Tibial nerve (tissue), 4 donors: ENCODE measurements at regions not wholly inside any gene's neighbourhood (a gene's known extent, or its start where the extent isn't known, plus 50 kb on each side); places are given as distances from the start of the nearest gene placed in this dataset.

Experiments used
- DNase-seq, 2 donors: peaks; one replicate each; pipeline ENCODE4 v3.0.0-alpha.2; 2019; ENCODE audit warnings: low spot score in 2 of 2
- H3K27ac ChIP-seq, 4 donors: fragments of 200-600 bp; sonication (generic) in 3 of 4; one replicate each; pipeline ENCODE4 v1.5.1; 2017 to 2019; ENCODE audit warnings: mild to moderate bottlenecking in 1 of 4
- H3K27me3 ChIP-seq, 2 donors: fragments of 200-600 bp; sonication (generic) in 1 of 2; one replicate each; pipeline versions ENCODE4 v1.5.1 to v1.6.0; 2017 to 2019
- H3K36me3 ChIP-seq, 3 donors: fragments of 200-600 bp; sonication (generic); one replicate each; pipeline ENCODE4 v1.5.1; 2018 to 2019
- H3K4me1 ChIP-seq, 4 donors: fragments of 200-600 bp; sonication (generic) in 3 of 4; one replicate each; pipeline ENCODE4 v1.5.1; 2017 to 2019
- H3K4me3 ChIP-seq, 4 donors: fragments of 200-600 bp; sonication (generic) in 3 of 4; one replicate each; pipeline ENCODE4 v1.5.1; 2017 to 2019; ENCODE audit warnings: mild to moderate bottlenecking in 1 of 4, moderate library complexity in 1 of 4
- H3K9me3 ChIP-seq, 4 donors: fragments of 200-600 bp; sonication (generic) in 3 of 4; one replicate each; pipeline ENCODE4 v1.5.1; 2017 to 2019
- EP300 ChIP-seq, 2 donors: sonication (generic); formaldehyde crosslinking; IDR thresholded peaks; one replicate each; pipeline ENCODE4 v1.6.1; 2017; ENCODE audit warnings: antibody characterized with exemption in 2 of 2, mild to moderate bottlenecking in 1 of 2
- POLR2A ChIP-seq, 2 donors: fragments of 450-650 bp; IDR thresholded peaks; one replicate each; pipeline ENCODE4 v1.6.1; 2017; ENCODE audit warnings: antibody characterized with exemption in 2 of 2, mild to moderate bottlenecking in 2 of 2, moderate library complexity in 2 of 2
- WGBS, 2 donors: methylation state at CpG; one replicate each; pipeline ENCODE4 v1.1.5; 2018; 5-methylcytosine and 5-hydroxymethylcytosine counted together
- TF ChIP-seq, protein P1 (sequence below), 5 experiments: fragments of 200-600 bp in 3 of 5; fragments of 450-650 bp in 2 of 5; sonication (generic) in 3 of 5; IDR thresholded peaks; one replicate each; pipeline ENCODE4 v1.5.1; 2016 to 2019; ENCODE audit warnings: antibody characterized with exemption in 5 of 5, mild to moderate bottlenecking in 3 of 5, moderate library complexity in 2 of 5

GRCh38 chr9:109914280-109915027 lies 134.5 kb downstream of the PALM2AKAP2 start:
- Histone ChIP-seq H3K27me3 (no peaks in the 10 kb centered on the region), H3K9me3 (no peaks in the 10 kb centered on the region), H3K4me1 (peaks cover 0 to 14% (median 3%) of the 10 kb centered on the region in 4 donors), H3K4me3 (no peak overlapping the region), H3K36me3 (no peaks in the 10 kb centered on the region), H3K27ac (no peak overlapping the region)
- TF ChIP-seq POLR2A (IDR thresholded peaks at IDR 0.05): no peak
- no peak for TF ChIP-seq EP300 (IDR thresholded peaks at IDR 0.05)
- no peak for DNase-seq
- WGBS, 2 donors: 94 to 95% methylated on average over 4 of the region's 4 CpGs

DNA sequence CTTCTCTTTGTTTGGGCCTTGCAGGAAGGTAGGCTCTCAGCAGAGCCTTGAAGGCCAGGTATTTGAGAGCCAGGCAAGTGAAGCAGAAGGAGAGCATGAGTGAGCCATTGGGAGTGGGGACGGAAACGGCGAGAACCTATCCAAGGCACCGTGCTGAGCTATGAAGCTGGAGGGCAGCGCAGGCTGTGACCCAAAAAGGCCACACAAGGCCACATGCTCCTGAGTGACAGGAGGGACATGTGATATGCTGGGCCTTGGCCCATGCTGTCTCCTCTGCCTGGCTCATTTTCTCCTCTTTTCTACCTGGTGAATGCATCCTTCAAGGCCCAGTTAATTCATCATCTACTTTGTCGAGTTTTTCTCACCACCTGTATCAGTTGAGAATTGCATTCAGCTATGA lies 136.3 kb downstream of the PALM2AKAP2 start:
- no peak for TF ChIP-seq EP300 (IDR thresholded peaks at IDR 0.05)
- Histone ChIP-seq H3K36me3 (no peaks in the 10 kb centered on the region), H3K27ac (no peak overlapping the region), H3K27me3 (no peaks in the 10 kb centered on the region), H3K4me1 (peaks cover 0 to 4% (median 0%) of the 10 kb centered on the region in 4 donors), H3K9me3 (no peaks in the 10 kb centered on the region), H3K4me3 (no peak overlapping the region)
- WGBS, 2 donors: 93% methylated on average over 6 of the region's 6 CpGs
- no peak for DNase-seq

GRCh38 chr9:109918339-109919163 lies 138.6 kb downstream of the PALM2AKAP2 start:
- peak overlapping the region in 1 of 4 donors; percentile 48 for H3K27ac ChIP-seq
- no peaks in the 10 kb centered on the region for H3K36me3 ChIP-seq
- H3K9me3 ChIP-seq: no peaks in the 10 kb centered on the region
- no peak for DNase-seq
- 76 to 81% methylated on average over 11 of the region's 11 CpGs for WGBS, 2 donors
- TF ChIP-seq POLR2A (IDR thresholded peaks at IDR 0.05): no peak
- TF ChIP-seq EP300 (IDR thresholded peaks at IDR 0.05): no peak
- TF ChIP-seq, protein P1, sequence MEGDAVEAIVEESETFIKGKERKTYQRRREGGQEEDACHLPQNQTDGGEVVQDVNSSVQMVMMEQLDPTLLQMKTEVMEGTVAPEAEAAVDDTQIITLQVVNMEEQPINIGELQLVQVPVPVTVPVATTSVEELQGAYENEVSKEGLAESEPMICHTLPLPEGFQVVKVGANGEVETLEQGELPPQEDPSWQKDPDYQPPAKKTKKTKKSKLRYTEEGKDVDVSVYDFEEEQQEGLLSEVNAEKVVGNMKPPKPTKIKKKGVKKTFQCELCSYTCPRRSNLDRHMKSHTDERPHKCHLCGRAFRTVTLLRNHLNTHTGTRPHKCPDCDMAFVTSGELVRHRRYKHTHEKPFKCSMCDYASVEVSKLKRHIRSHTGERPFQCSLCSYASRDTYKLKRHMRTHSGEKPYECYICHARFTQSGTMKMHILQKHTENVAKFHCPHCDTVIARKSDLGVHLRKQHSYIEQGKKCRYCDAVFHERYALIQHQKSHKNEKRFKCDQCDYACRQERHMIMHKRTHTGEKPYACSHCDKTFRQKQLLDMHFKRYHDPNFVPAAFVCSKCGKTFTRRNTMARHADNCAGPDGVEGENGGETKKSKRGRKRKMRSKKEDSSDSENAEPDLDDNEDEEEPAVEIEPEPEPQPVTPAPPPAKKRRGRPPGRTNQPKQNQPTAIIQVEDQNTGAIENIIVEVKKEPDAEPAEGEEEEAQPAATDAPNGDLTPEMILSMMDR (IDR thresholded peaks at IDR 0.05): no peak
- no peaks in the 10 kb centered on the region for H3K27me3 ChIP-seq
- H3K4me1 ChIP-seq: no peaks in the 10 kb centered on the region
- H3K4me3 ChIP-seq: no peak overlapping the region

- no peaks in the 10 kb centered on the region for H3K4me1 ChIP-seq
- no peak overlapping the region for H3K4me3 ChIP-seq
- no peaks in the 10 kb centered on the region for H3K9me3 ChIP-seq
- H3K27ac ChIP-seq: no peak overlapping the region
- no peak for DNase-seq
- TF ChIP-seq EP300 (IDR thresholded peaks at IDR 0.05) (no peak), POLR2A (IDR thresholded peaks at IDR 0.05) (no peak)
- TF ChIP-seq, protein P1 (IDR thresholded peaks at IDR 0.05): no peak
- WGBS, 2 donors: 91 to 98% methylated on average over 2 of the region's 2 CpGs
- no peaks in the 10 kb centered on the region for H3K36me3 ChIP-seq
- H3K27me3 ChIP-seq: no peaks in the 10 kb centered on the region
These were observed 139.9 kb downstream of the PALM2AKAP2 start for GRCh38 chr9:109919736-109920408.

GRCh38 chr9:109922617-109923470 lies 142.8 kb downstream of the PALM2AKAP2 start:
- peaks cover 0 to 8% (median 0%) of the 10 kb centered on the region in 4 donors for H3K4me1 ChIP-seq
- H3K27ac ChIP-seq: no peak overlapping the region
- no peaks in the 10 kb centered on the region for H3K36me3 ChIP-seq
- no peak for DNase-seq
- no peaks in the 10 kb centered on the region for H3K27me3 ChIP-seq
- TF ChIP-seq, protein P1 (IDR thresholded peaks at IDR 0.05): no peak
- no peak for TF ChIP-seq EP300 (IDR thresholded peaks at IDR 0.05)
- 61 to 70% methylated on average over 2 of the region's 2 CpGs for WGBS, 2 donors
- H3K9me3 ChIP-seq: no peaks in the 10 kb centered on the region
- no peak overlapping the region for H3K4me3 ChIP-seq
